GM18858 (cell line): ENCODE measurements at regions not wholly inside any gene's neighbourhood (a gene's known extent, or its start where the extent isn't known, plus 50 kb on each side); places are given as distances from the start of the nearest gene placed in this dataset.

Experiments used
- ATAC-seq: cut with Tn5 transposase; IDR thresholded peaks from one replicate; pipeline ENCODE4 v1.9.1; 2021; ENCODE audit not compliant: unreplicated experiment

DNA sequence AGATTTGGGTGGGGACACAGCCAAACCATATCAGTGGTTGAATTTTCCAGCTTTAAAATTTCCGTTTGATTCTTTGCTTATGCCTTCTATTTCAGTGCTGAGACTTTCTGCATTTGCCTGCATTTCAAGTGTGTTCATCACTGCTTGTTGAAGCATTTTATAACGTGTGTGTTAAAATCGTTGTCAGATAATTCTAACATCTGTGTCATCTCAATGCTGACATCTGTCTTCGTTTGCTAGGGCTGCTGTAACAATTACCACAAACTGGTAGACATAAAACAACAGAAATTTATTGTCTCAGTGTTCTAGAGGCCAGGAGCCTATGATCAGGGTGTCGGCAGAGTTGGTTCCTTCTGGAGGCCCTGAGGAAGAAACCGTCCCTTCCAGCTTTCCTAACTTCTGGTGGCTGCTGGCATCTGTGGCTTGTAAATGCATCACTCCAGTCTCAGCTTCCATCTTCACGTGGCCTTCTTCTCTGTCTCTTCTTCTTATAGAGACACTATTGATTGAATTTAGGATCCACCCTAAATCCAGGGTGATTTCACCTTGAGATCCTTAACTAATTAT, 71.1 kb upstream of the SDK1 start:
- no peak for ATAC-seq

DNA sequence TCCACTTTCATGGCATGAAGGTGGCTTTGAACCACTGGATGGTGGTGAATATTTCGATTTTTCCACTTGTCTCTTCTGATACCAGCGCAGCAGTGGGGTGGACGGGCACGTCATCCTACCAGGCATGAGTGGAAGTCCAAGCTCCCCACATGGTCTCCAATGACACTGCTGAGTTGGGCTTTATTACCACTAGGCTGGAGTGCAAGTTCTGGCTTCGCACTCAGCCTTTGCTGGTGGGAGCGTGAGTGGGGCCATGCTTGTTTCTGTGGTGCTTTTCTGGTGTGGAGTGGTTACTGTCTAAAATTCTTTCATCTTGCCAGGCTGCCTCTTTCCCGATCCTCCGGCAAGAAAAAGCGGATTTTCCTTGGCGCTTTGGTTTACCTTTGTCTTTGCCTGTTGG, 70.1 kb upstream of the SDK1 start:
- no peak for ATAC-seq

DNA sequence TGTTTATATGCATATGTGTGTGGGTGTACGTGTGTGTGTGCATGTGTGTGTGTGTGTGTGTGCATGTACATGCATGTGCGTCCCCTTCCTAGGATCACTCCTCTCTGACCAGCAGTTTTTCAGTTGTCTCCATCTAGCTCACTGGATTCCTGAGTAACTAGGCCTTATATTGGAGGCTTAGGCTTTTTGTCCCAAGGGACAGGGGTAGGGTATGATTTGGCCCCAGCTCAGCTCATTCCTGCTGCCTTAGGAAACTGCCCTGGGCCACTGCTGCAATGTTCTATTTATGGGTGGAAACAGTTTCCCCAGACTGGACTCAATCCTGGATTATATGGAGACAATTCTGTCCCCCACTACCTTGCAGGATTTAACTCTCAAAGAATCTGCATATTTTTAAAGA, 68.8 kb upstream of the SDK1 start:
- ATAC-seq = no peak

DNA sequence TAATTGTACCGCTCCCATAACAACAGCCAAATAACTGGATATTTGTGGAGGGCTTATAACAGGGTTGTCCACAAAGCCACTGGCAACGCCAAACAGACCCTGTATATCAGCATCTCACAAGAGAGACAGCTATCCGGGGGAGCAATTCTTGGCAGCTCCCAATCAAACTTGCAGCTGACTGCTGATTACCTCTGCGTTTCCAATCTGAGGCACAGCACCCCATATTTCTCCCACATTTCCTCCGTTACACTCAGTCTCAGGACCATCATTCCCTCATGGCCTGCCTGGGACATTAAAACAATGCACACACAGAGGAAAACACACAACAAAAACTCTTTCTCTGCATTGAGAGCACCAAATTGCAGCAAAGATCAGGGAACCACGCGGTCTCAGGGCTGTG, 67.8 kb upstream of the SDK1 start:
- ATAC-seq = no peak

DNA sequence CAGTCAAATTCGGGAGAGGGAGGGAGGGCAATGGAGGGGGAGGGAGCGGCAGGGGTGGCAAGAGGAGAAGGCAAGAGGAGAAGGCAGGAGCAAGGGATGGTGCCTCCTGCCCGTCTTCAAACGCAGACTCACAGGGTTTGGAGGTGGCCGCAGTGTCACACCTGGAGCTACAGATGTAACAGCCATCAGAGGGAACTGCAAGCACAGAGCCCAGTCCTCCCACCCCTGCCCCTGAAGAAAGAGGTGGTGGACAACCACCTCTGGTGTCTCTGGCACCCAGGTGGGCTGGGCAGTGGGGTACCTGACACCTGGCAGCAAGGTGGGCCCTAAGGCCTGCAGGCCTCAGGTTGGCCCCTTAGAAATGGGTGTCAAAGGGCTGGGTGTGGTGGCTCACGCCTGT, 67.0 kb upstream of the SDK1 start:
- no peak for ATAC-seq

DNA sequence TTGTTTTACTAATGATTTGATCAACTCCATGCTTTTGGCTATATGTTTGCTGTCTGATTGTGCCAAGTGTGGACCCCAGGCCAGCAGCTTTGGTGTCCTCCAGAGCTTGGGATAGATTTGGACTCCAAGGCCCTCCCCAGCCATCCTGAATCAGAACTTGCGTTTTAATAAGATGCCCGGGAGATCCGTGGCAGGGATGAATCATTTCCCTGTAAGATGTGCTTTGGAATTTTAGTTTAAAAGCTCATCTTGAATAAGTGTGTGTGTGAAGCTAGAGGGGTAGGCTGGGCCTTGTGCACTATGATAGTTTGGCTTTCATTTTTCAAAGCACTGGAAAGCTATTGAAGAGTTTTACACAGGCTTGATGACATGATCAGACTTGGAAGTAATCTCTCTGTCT, 66.2 kb upstream of the SDK1 start:
- no peak for ATAC-seq

DNA sequence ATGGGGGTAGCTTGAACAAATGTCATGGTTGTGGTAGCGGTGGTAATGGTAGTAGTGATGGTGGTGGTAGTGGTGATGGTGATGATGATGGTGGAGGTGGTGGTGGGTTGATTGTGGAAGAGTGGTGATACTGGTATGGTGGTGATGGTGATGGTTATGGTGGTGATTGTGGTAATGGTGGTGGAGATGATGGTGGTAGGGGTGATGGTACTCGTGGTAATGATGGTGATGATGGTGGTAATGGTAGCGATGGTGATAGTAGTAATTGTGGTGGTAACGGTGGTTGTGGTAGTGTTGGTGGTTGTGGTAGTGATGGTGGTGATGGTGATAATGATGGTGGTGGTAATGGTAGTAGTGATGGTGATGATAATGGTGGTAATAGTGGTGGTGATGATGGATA, 65.7 kb upstream of the SDK1 start:
- no peak for ATAC-seq

DNA sequence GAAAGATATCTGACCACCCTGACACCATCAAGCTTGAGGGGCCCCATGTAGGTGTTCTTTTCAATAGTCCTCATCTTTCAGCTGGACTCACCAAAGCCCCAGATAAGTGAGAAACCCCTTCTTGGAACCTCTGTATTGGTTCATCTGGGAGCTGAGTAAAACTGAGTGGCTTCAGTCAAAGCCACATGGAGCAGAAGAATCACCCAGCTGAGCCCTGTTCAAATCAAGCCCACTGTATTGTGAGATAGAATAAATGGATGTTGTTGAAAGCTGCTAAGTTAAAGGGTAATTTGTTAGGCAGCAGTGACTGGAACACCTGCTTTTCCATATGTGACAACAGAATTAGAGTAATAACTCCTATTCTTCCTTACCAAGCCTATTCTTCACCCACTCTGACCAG, 64.8 kb upstream of the SDK1 start:
- ATAC-seq = no peak

DNA sequence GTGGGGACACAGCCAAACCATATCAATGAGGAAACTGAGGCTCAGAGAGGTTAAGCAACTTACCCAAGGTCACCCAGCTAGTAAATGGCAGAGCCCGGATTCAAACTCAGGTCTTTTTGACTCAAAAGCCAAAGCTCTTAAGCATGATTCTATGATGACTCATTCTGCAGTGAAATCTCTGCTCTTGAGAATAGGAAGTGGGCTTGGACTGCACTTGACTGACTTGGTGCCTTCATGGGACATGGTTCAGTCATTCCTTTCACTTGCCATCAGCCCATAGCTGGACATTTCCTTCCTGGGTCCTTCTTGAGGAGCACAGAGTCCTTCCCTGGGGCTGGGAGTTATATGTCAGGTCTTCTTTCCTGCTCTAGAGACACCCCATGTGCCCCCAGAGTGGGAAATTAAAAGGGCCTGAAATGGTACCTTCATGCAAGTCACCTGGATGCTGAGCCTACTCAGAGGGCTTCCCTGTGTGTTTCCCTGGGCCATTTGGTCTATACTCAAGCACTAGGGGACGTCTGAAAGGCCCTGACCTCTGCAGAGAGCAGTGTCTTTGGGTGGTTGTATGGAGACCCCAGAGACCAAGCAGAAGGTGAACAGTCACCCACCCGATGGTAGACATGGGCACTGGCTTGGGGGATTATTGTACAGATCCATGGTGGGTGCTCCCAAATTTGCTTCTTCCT, 62.4 kb upstream of the SDK1 start:
- ATAC-seq = no peak

DNA sequence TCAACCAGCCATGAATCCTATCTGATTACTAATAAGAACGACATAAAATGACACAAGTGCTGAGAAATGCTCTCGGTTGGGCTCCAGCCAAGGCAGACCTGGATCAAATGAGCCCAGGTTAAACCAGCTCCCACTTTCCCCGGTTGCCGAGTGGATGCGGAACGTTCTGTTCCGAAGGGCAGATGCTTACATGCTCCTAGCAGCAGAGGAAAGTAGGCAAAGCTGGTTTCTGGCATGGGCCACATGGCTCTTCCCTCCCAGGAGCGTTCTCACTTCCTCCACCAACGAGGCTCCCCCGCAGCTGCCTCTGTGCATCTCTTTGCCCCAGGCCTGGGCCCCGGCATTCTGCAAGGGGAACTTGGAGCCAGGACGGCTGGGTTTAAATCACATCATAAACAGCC, 61.8 kb upstream of the SDK1 start:
- no peak for ATAC-seq

DNA sequence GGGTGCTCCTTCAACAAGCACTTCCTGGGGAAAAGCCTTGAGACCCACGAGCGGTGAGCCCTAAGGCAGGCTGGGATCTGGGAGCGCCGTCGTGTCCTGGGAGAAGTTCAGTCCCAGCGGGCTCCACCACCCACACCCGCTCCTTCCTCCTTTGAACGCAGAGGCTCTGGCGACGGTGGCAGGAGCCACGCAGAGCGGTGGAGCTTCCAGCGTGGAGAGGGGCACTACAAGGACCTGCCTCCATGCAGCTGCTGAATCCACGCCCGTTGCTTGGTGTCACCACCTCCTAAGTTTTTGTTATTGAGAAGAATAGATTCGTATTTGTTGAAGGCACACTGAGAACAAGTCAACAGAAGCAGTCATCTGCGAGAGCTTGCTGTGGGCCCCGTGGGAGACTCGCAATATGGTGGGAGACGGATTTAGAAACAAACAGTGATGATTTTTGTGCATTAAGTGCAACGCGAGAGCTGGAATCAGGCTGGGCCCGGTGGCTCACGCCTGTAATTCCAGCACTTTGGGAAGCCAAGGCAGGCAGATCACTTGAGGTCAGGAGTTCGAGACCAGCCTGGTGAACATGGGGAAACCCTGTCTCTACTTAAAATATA, 60.1 kb upstream of the SDK1 start:
- ATAC-seq = no peak

DNA sequence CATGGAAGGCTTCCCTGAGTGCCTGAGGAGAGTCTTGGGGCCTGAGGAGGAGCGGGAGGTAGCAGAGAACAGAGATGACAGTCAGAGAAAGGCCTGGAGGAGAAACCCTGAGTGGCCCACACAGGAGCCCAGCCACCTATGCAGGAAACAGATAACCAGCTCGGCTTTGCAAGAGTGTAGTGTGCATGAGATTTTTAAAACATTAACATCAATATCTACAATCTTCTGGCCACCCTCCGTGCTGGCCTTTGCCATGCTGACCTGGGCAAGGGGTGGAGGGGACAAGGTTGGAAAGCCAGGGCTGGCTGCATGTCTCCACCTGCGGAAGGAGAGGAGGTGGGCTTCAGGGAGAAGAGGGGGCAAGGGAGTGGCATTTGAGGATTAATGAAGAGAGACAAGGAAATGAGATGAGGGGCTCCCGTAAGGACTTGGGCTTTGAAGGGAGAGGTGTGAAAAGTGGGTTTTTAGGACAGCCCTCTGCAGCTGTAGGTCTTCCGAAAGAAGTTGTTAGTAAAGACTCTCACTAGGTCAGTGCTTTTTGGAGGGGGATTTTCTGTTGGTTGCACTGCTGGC, 59.3 kb upstream of the SDK1 start:
- no peak for ATAC-seq

DNA sequence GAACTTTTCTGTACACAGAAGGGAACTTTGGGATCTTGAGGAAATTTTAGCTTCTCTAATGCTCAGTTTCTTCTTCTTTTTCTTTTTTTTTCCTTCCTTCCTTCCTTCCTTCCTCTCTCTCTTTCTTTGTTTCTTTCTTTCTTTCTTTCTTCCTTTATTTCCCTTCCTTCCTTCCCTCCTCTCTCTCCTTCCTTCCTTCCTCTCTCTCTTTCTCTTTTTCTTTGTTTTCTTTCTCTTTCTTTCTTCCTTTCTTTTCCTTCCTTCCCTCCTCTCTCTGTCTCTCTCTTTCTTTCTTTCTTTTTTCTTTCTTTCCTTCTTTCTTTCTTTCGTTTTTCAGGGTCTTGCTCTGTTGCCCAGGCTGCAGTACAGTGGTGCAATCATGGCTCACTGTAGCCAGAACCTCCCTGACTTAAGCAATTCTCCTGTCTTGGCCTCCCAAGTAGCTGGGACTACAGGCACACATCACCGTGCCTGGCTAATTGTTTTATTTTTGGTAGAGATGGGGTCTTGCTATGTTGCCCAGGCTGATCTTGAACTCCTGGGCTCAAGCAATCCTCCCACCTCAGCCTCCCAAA, 58.6 kb upstream of the SDK1 start:
- no peak for ATAC-seq

DNA sequence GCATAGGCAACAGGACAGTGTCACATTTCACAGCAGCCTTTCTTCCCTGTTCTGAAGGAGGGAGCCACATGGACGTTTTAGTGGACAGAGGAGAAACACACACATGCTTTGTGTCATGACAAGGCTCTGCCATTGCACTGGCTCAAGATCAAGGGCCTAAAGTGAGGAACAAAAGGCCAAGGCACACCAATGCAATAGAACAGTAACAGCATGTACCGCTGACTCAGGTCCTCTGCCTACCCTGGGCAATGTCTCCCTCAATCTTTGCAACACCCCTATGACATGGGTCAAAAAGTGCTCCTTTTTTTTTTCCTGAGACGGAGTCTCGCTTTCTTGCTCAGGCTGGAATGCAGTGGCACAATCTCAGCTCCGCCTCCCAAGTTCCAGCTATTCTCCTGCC, 57.8 kb upstream of the SDK1 start:
- ATAC-seq = no peak

DNA sequence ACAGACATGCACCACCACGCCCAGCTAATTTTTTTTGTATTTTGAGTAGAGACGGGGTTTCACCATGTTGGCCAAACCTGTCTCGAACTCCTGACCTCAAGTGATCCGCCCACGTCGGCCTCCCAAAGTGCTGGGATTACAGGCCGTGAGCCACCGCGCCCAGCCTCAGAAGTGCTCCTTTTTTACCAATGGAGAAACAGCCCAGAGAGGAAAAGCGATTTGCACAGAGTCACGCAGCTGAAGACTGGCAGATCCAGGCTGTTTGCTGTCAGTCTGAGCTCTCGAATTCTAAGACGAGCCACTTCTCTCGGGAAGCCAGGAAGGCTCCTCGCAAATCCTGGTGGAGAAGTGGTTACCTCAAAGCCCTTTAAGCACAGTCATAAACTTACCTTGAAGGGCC, 57.4 kb upstream of the SDK1 start:
- no peak for ATAC-seq

DNA sequence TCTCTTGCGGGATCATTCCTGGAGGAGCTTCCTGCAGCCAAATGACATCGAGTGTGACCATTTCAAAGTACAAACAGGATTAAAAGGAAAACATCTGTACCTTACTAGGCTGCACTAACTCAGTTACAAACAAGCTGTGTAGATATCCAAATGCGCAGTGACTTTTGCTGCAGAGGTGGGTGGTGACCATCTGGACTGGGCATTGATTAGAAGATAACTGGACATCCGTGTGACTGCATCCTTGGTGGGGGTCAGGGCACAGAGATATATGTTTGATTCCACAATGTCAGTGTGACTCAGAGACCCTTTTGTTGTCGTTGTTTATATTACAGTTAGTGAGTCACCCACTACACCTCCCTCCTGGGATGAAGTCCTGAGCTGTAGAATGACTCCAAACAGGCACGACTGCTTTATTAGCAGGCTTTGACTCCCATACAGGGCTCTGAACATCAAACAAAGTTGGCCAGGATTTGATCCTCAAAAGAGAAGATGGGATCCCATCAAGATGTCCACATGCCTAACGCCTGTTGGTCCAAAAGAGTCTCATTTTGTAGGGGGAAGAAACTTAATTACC, 56.7 kb upstream of the SDK1 start:
- ATAC-seq = no peak

DNA sequence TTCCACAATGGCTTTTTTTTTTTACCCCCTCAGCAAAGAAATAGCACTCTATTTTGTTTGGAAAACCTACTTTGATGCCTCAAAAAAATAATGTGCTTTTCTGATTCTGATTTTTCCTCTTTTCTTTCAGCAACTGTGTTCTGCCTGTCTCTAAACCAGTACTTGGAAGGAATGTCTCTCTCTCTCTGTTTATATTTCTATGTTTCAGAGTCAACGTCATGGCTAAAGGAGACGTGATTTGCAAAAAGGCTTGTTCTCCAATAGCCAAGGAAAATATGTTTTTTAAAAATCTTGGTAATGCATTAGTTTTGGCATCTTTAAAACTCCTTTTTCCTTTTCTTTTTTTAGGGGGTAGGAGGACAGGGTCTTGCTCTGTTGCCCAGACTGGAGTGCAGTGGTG, 56.0 kb upstream of the SDK1 start:
- ATAC-seq = no peak

DNA sequence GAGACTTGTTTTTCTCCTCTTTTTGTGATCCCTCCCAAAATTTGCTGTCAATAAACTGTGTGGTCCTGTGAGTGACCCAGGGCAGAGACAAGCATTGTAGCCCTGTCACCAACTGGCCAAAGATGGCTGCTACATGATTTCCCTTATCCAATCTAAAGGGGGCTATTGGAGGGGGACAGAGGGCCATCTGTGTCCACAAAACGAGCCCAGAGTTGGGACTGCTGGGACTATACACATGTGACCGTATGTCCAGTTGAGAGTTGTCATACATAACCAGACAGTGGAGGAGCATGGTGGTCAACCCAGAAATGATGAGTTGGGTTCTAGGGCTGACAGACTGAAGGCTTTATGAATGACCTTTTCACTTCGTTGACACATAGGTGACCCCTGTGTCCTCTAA, 55.3 kb upstream of the SDK1 start:
- ATAC-seq = no peak

DNA sequence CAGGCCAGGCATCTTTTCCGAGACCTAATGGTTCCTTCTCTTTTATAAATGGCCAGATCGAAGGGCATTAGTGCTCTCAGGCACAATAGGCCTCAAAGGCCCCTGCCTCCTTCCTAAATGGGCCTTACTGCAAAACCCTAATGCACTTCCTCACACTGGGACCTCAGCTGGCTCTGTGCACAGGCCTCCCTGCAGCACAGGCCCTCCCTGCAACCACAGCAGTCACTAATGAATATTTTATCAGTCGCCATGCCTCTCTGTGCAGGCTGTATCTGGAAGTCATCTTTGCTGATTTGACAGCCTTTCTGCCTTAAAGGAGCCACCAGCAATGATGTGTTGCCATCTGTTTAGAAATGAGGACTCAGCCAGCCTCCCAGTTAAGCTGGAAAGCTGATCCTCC, 54.9 kb upstream of the SDK1 start:
- no peak for ATAC-seq

DNA sequence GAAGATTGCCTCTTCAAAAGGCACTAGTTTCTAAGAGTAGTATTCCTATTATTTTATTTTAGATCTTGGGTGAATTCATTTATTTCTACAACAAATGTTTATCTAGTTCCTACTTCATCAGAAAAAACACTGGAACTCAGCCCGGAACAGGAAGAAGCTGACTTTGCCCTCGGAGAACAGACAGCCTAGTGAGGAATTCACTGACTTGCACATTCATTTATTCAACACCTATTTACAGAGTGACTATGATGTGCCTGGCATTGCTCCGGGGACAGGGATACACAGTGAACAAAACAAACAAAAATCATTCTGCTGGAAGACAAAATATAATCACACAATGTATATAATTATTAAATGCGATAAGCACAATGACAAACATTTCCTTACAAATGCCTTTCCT, 54.4 kb upstream of the SDK1 start:
- ATAC-seq = no peak

DNA sequence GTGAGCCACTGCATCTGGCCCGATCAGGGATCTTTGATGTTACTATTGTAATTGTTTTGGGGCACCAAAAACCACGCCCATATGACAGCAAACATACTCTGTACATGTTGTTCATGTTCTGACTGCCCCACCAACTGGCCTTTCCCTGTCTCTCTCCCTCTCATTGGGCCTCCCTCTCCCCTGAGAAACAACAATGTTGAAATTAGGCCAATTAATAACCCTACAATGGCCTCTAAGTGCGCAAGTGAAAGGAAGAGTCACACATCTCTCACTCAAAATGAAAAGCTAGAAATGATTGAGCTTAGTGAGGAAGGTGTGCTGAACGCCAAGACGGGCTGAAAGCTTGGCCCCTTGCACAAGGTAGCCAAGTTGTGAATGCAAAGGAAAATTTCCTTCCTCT, 50.3 kb upstream of the SDK1 start:
- no peak for ATAC-seq
